Fibroblast of lung (primary cell): ENCODE measurements at regions not wholly inside any gene's neighbourhood (a gene's known extent, or its start where the extent isn't known, plus 50 kb on each side); places are given as distances from the start of the nearest gene placed in this dataset.

Source experiments
- DNase-seq, 2 donors: peaks; one replicate each; pipeline versions ENCODE4 v3.0.0 to v3.0.0-alpha.2; 2010; ENCODE audit warnings: low read depth in 2 of 2
- H2AFZ ChIP-seq: 2 replicates; pipeline ENCODE4 v1.5.1; 2012; ENCODE audit warnings: low read length, control low read depth, inconsistent platforms
- H3K27ac ChIP-seq: 2 replicates; pipeline ENCODE4 v1.5.1; 2011; ENCODE audit warnings: low read length, control low read depth; ENCODE audit not compliant: insufficient read depth
- H3K27me3 ChIP-seq: 2 replicates; pipeline ENCODE4 v1.5.1; 2011; ENCODE audit warnings: mild to moderate bottlenecking, low read length; ENCODE audit not compliant: control insufficient read depth, insufficient read depth
- H3K36me3 ChIP-seq: 2 replicates; pipeline ENCODE4 v1.5.1; 2011; ENCODE audit warnings: low read length; ENCODE audit not compliant: control insufficient read depth, insufficient read depth
- H3K4me1 ChIP-seq: 2 replicates; pipeline ENCODE4 v1.5.1; 2011; ENCODE audit warnings: low read length; ENCODE audit not compliant: control insufficient read depth, insufficient read depth; ENCODE audit errors: extremely low read depth
- H3K4me2 ChIP-seq: 2 replicates; pipeline ENCODE4 v1.5.1; 2011; ENCODE audit warnings: low read length, control low read depth; ENCODE audit not compliant: insufficient read depth; ENCODE audit errors: extremely low read depth
- H3K4me3 ChIP-seq, 4 experiments: fragments of 200-600 bp in 1 of 4; sonication (generic) in 1 of 4; replicated peaks in 1 of 4; 2 replicates each; pipeline ENCODE4 v1.5.1; 2011 to 2016; ENCODE audit warnings: low read length in 4 of 4, low read depth in 3 of 4, mild to moderate bottlenecking in 3 of 4, control low read depth in 2 of 4, inconsistent platforms in 1 of 4, mixed read lengths in 1 of 4; ENCODE audit not compliant: insufficient read depth in 1 of 4; ENCODE audit errors: control extremely low read depth in 1 of 4
- H3K79me2 ChIP-seq: 2 replicates; pipeline ENCODE4 v1.5.1; 2012; ENCODE audit warnings: mild to moderate bottlenecking, low read length, inconsistent platforms; ENCODE audit not compliant: control insufficient read depth, insufficient read depth
- H3K9ac ChIP-seq: 2 replicates; pipeline ENCODE4 v1.5.1; 2011; ENCODE audit warnings: mild to moderate bottlenecking, low read length, control low read depth; ENCODE audit not compliant: insufficient read depth
- H3K9me3 ChIP-seq: 2 replicates; pipeline ENCODE4 v1.5.1; 2012; ENCODE audit warnings: low read depth, low read length; ENCODE audit not compliant: control insufficient read depth, insufficient read depth
- H4K20me1 ChIP-seq: 2 replicates; pipeline ENCODE4 v1.5.1; 2011; ENCODE audit warnings: low read length; ENCODE audit not compliant: control insufficient read depth, insufficient read depth; ENCODE audit errors: extremely low read depth
- CTCF ChIP-seq, 2 donors: IDR thresholded peaks in 1 of 2; conservative IDR thresholded peaks in 1 of 2; 1 replicate in 1 of 2; 2 replicates in 1 of 2; pipeline ENCODE4 v1.5.1; 2011 to 2012; ENCODE audit warnings: low read length in 2 of 2, control low read depth in 1 of 2, inconsistent platforms in 1 of 2, low read depth in 1 of 2, mild to moderate bottlenecking in 1 of 2
- EZH2 ChIP-seq: IDR thresholded peaks from 2 replicates; pipeline ENCODE4 v1.5.1; 2012; ENCODE audit warnings: low read length, control low read depth, mild to moderate bottlenecking; ENCODE audit errors: missing control alignments

GRCh38 chr4:183826461-183826860 is 78.6 kb upstream of the STOX2 start:
- H2AFZ ChIP-seq = no peak overlapping the region
- H3K79me2 ChIP-seq = no peaks in the 10 kb centered on the region
- no peak for TF ChIP-seq CTCF (conservative IDR thresholded peaks at IDR 0.05 in 1 of 2, IDR thresholded peaks at IDR 0.05 in 1 of 2; ENCODE audit: low read depth in 1 of 2, low read length in 2 of 2)
- no peak for TF ChIP-seq EZH2
- no peak overlapping the region for H3K4me3 ChIP-seq
- no peak for DNase-seq
- no peaks in the 10 kb centered on the region for H3K9me3 ChIP-seq
- no peak overlapping the region for H3K27ac ChIP-seq
- H3K4me2 ChIP-seq = no peak overlapping the region
- H3K4me1 ChIP-seq = no peaks in the 10 kb centered on the region
- no peaks in the 10 kb centered on the region for H3K36me3 ChIP-seq
- no peak overlapping the region for H3K9ac ChIP-seq
- no peaks in the 10 kb centered on the region for H3K27me3 ChIP-seq
- no peaks in the 10 kb centered on the region for H4K20me1 ChIP-seq

GRCh38 chr4:183828125-183828524 is 77.0 kb upstream of the STOX2 start:
- Histone ChIP-seq H3K36me3 (no peaks in the 10 kb centered on the region), H4K20me1 (no peaks in the 10 kb centered on the region), H3K9me3 (no peaks in the 10 kb centered on the region), H3K4me1 (no peaks in the 10 kb centered on the region), H3K4me2 (no peak overlapping the region), H2AFZ (no peak overlapping the region), H3K27me3 (no peaks in the 10 kb centered on the region), H3K79me2 (no peaks in the 10 kb centered on the region), H3K27ac (no peak overlapping the region), H3K9ac (no peak overlapping the region), H3K4me3 (no peak overlapping the region)
- no peak for DNase-seq
- TF ChIP-seq EZH2 (no peak), CTCF (conservative IDR thresholded peaks at IDR 0.05 in 1 of 2, IDR thresholded peaks at IDR 0.05 in 1 of 2; ENCODE audit: low read depth in 1 of 2, low read length in 2 of 2) (no peak)

DNA sequence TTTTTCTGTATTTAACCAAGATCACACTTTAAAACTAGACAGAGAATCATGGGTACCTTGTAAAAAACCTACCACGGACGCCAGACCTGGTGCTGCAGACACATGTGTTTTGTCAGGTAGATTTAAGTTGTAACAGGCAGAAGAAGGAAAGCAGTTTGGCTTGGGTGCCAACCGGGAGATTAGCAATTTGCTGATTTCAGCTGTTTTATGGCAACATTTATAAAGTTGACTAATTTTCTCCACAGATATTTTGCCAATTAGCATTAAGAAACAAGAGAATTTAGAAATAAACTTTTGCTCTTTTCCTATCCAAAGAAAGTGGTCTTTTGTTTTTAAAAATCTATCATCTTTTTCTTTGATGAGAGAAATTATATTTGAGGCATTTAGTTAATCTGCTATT is 76.3 kb upstream of the STOX2 start:
- H3K4me1 ChIP-seq = no peaks in the 10 kb centered on the region
- no peak overlapping the region for H3K4me2 ChIP-seq
- H3K9ac ChIP-seq = no peak overlapping the region
- H3K9me3 ChIP-seq = no peaks in the 10 kb centered on the region
- no peaks in the 10 kb centered on the region for H3K79me2 ChIP-seq
- H2AFZ ChIP-seq = no peak overlapping the region
- no peak for TF ChIP-seq CTCF (conservative IDR thresholded peaks at IDR 0.05 in 1 of 2, IDR thresholded peaks at IDR 0.05 in 1 of 2; ENCODE audit: low read depth in 1 of 2, low read length in 2 of 2)
- TF ChIP-seq EZH2 = no peak
- H4K20me1 ChIP-seq = no peaks in the 10 kb centered on the region
- no peak overlapping the region for H3K4me3 ChIP-seq
- H3K27me3 ChIP-seq = no peaks in the 10 kb centered on the region
- no peaks in the 10 kb centered on the region for H3K36me3 ChIP-seq
- H3K27ac ChIP-seq = no peak overlapping the region
- DNase-seq = no peak
